ENCODE measurements at regions not wholly inside any gene's neighbourhood (a gene's known extent, or its start where the extent isn't known, plus 50 kb on each side); places are given as distances from the start of the nearest gene placed in this dataset.

DNA sequence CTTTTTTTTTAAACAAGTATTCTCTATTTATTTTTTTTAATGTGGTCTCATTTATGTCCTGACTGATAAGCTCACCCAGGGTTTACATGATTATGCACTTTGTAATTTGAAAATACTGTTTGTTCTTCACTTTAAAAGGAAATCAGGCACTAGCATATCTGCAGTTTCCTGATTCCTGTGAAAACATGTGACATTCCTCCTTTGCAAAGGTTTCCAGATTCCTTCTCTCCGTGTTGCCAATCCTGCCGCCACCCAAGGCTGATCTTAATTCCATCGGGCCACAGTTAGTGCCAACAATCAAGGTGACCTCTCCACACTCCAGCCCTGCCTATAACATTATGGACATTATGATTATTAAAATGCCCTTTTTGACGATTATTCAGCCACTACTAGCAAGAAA lies 225.4 kb downstream of the PCDH7 start:
- no peak for DNase-seq

DNA sequence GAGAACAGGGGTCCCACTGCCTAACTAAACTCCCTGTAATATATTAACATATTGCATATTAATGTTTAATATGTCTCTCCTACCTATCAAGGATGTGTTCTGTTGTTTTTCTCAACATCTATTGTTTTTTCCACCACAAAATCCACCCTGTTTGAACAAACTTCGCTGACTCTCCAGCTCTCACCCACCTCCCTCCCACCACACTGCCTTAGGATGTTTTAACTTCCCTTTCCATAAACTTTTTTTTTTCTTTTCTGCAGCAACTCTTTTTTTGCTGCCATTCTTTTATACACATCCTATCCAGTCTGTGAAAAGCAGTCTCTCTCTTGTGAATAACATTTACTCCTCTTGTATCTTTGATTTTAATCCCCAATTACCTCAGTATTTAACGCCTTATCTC lies 226.1 kb downstream of the PCDH7 start:
- DNase-seq = no peak

DNA sequence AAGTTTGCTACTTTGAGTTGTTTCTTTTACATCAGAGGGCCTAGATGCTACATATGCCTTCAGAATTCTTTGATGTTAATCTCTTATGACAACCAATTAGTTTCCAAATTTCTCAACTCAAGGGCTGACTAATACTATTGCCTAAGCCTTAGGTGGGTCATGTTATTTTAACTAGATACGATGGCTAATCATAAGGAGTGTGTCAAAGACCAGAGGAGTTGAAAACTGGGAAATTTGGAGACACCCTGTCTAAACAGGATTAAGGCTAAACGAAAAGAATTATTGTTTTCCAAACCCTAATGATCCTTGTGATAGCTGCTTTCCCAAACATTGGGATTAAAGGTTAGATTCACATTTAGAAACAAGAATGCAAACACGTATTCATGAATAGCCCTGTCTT lies 228.5 kb downstream of the PCDH7 start:
- DNase-seq = no peak

DNA sequence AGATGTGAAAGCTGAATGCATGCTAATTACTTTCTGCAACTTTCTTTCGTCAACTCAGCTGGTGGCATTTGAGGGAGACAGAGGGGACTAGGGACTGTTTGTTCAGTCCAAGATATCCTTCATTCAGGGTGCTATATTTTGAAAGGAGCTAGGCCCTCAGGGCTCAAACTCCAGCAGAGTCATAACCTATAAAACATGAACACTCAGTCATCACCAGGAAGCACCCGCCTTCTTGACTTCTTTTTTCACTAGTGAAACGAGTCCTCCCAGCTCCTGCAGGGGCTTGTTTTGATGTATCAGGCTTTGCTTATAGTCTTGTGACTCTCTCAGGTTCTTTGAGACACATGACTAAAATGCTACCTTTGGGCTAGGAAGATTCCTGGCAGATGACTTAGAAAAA lies 230.6 kb downstream of the PCDH7 start:
- DNase-seq = no peak

DNA sequence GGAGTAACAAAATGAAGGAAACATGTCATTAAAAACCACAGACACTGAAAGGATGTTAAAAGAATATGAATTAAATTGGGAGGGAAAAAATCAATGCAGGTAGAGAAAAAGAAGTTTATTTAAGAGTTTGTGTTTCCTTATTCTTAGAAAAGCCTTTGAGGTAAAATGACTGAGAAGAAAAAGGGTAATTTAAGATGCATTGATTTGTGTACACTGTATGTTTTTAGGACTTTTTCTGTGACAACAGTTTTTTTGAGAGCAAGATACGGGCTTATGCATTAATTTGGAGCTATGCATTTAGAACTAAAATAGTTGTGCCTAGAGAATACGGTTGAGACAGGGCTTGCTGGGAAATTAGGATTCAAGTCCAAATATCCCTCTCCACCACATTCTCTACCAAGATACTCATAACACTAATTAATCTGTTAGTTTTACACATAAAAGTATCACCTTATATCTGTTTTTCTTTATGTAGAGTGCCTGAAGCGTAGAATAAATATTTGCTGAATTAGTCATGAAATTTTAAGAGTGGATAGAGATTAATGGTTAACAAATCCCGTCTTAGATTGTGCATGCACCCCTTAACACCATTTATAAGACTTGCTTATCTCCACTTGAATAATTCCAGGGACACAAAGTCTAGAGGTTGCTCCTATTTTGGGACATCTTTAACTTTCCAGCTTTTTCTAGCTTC lies 232.5 kb downstream of the PCDH7 start:
- no peak for DNase-seq

DNA sequence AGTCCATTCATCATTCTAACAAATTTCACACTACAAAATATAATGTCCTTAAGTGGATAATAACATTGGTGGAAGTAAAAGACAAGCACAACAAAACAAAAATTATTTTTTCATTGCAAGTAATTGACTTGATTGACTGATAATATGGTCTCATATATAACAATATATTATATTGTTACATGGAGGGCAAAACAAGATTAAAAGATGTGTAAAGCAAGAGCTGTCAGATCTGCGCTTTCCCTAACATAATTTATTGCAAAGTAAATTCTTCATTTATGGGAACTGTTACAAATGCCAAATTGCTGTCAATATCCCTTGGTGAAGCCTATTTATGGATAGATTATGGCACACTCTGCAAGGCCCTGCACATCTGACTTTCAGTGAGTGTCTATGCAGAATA lies 233.6 kb downstream of the PCDH7 start:
- DNase-seq = no peak

DNA sequence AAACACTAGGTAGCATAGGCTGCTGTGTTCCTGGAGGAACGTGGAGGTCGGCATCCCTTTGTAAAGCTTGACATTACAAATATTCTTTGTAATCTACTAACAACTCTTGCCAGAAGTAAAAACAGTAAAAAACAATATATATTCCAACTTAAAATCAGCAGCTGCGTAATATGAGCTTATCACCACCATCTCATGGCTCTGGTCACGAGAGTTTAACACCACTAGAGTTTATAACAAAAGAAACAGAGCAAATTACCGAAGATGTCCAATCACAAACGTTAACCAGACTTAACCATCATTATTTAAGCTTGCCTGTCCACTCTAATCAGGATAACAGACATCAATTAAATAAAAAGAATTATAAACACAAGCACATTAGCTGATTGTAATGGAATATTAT lies 236.7 kb downstream of the PCDH7 start:
- no peak for DNase-seq

DNA sequence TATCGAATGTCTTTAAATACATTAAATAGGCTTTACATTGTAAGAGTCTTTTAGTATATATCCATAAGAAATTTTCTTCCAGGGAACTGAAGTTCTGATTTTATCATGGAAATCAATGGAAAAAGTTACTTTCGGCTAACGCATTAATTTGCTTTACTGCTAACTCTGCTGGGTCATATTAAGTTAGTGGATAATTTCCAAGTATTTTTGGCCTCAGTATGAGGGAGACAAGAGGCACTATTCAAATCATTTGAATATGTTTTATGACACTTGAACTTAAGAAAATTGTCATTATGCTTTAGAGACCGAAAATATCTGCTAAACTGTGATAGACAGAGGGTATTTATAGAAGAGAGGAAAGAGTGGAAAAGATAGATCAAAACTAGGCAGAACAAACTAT lies 237.5 kb downstream of the PCDH7 start:
- DNase-seq = no peak

DNA sequence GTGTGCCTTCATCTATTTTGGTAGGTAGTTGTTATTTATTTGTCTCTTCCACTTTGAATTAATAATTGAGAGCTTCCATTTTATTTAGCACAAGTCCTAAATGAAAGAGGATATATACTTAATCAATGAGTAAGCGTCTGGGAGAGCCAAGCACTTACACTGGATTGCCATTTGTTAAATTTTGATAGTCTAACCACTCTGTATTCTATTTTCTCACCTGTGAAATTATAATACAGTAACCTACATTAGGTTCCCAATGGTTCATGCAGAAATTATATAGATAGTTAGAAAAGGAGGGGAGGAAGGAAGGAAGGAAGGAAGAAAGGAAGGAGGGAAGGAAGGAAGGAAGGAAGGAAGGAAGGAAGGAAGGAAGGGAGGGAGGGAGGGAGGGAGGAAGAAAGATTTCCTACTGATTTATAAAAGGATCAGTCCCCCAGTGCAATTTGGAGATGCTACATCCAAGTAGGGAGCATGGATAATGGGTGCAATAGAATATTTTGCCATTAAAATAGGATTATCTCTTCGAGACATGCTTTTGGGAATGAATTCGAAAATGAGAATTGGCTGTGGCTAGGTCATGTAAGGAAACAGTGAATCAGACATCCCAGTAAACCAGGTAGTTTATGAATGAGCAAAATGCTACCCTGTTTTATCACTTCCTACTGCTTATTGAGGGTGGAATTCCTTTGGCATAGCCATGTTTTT lies 239.8 kb downstream of the PCDH7 start:
- no peak for DNase-seq

DNA sequence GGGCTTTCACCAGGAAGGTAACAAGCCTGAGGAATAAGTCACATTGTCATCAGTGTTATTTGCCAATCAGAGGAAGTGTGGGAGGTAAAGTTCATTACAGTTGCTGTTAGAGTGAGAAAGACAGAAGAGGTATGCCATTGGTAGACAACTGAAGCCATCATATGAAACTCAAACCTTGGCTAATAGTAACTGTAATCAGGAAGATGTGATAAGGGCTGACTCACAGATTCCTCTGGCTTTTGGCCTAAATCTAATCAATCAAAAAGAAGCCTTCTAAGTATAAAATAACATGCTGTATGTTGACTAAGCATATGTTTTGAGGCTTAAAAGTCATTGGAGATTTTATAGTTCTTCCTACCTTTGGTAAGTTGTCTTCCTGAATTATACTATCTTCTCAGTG lies 242.8 kb downstream of the PCDH7 start:
- no peak for DNase-seq

DNA sequence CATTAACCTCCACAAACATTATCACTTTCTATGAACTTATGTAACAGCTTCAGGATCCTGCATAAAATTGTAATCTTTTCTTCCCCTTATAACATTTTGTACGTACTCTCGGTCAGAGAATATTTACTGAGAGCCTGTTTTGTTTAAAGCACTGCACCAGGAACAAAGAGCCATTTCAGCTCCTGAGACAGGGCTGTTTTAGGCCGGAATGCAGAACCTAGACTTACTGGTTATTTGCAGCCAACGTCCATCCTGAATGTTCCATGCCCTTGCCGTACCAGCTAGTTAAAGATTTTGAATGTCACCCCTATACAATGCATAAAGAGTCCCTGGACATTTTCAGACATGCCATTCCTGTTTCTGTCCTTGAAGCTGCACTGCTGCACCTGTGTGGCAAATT lies 248.8 kb downstream of the PCDH7 start:
- DNase-seq = no peak

DNA sequence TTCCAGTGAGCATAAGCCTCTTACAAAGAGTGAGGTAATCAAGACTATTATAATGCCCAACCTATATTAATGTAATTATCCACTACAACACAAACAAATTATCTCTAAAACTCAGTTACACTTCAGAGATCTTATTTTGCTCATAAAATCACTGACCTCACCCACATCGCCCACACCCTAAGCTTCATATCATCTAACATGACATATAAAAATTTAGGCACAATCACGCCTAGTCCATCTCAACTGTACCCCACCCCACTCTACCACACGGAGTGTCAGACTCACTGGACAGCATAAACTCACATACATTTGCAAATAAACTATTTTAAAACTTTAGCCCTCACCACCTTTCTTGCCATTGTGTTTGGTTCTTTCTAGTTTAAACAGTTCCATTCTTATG lies 252.4 kb downstream of the PCDH7 start:
- DNase-seq = no peak

DNA sequence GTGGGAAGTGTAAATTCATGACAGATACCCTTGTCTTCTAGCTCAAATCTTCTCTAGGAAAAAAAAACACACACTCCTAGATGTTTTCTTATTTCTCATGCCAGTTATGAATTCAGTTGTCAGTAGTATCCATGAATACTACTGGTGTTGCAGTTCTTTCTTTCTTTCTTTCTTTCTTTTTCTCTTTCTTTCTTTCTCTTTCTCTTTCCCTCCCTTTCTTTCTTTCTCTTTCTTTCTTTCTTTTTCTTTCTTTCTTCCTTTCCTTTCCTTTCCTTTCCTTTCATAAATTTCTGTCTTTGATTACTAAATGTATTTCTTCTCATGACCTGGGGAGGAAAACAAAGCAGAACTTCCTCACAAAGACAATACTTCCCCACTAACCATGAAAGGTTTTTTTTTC lies 253.8 kb downstream of the PCDH7 start:
- DNase-seq = no peak

DNA sequence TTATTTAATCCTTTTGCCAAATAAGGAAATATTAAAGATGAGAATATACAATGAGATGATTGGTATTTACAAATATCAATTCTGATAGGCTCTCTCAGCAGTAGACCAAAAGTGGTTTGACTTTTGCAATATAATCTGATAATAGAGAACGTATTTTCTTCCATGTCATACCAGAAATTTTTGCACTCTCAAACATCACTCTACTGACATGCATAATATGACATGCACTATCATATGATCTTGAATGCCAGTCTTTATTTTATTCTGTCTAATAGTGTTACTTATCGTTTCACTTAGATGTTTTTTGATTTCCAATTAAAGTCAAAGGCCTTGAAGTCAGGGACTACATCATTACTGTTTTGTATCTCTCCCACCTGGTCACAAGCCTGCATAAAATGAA lies 259.2 kb downstream of the PCDH7 start:
- no peak for DNase-seq

DNA sequence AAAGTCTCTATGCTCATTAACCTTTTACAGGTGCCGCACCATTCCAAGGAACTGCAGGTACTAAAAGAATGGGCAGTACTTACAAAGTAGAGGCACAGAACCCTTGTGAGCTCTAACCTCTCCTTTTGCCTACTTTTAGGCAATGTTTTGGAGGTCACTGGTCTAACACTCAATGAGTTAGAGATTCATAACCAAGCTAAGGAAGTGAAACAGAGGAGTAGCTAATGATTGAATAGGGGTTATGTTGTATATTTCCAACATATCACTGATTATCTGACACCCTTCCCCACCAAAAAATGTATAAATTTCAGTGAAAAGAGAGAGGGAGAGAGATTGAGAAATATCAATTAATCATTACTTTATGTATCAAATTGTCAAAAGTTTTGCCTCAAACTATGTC lies 269.3 kb downstream of the PCDH7 start:
- no peak for DNase-seq

DNA sequence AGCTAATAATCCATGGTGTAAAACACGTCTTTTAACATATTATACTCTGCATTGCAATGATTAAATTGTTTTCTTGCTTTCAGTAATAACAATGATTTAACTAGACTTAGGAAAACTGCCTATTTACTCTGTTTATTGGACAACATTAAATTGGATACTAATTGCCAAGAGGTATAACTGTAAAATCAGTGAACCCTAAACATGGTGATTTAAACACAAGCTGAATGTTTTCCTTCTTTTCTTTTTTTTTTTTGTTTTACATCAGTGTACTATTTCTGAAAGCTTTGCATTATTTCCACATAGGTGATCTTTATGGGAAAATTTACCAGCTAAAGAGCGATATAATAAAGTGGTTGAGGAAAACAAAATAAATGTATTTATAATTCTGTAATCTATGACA lies 276.7 kb downstream of the PCDH7 start:
- DNase-seq = no peak

DNA sequence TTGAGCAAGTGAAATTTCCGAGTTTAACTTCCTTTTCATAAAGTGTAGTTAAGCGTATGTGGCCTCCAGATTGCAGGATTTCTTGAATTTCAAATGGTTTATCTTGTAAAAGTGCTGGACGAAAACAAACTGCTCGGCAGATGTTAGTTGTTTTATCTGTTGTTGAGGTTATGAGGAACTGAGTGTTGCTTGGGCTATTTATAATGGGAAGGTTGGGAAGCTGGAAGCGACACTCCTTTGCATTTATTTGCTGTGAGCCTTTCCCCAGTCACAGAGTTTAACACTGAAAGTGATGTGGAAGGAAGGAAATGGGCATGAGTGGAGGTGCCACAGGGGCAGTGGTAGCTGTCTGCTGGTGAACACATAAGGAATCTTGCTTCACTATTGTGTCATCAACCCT lies 284.9 kb downstream of the PCDH7 start:
- DNase-seq = no peak

DNA sequence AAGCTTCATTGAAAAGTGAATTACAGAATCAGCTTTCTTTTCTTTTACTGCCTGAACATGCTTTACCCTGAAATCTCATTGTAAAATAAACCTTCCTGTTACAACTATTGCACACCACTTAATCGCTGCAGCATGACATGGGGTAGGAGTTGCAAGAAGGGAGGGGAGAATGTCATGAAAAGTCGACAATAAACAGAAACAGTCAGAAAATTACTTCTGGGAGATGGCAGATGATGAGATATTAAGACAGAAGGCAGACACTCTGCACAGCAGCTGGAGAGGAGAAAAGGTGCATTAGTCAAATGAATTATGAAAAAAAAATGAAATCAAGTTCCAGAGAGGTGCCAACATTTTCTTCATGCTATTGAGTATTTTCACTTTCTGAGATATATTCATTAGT lies 287.7 kb downstream of the PCDH7 start:
- DNase-seq = no peak

DNA sequence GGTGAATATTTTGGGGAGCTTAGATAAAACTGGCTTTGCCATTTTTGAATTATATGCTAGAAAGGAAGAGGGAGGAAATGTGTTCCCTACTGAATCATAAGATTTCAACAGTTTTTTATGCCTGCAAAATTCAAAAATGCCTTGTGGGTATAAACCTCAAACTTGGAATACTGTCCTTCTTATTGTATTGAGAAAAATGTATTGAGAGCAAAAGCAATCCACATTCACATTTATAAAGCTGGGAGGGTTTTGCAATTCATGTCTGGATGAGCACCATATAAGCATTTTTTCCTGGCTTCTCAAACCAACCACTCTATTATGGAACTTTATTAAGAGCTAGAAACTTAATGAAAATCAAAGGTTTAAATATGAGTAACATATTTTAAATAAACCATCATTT lies 289.8 kb downstream of the PCDH7 start:
- no peak for DNase-seq

DNA sequence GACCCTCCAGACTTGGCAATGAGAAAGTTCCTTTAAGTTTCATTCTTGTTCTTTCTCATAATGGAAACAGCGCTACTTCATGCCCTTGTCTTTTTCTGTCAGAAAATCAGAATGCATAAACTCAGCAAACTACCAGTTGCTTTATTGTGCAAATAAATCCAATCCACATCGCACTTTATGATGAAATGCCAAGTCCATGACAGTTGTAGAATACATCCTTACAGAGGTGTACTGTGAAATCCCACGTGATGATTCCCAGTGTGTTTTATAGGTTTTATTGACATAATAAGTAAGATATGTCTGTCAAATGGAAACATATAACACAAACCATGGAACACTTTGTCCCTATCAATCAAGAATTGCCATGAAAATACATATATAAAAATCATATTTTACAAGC lies 295.0 kb downstream of the PCDH7 start:
- DNase-seq = no peak

DNA sequence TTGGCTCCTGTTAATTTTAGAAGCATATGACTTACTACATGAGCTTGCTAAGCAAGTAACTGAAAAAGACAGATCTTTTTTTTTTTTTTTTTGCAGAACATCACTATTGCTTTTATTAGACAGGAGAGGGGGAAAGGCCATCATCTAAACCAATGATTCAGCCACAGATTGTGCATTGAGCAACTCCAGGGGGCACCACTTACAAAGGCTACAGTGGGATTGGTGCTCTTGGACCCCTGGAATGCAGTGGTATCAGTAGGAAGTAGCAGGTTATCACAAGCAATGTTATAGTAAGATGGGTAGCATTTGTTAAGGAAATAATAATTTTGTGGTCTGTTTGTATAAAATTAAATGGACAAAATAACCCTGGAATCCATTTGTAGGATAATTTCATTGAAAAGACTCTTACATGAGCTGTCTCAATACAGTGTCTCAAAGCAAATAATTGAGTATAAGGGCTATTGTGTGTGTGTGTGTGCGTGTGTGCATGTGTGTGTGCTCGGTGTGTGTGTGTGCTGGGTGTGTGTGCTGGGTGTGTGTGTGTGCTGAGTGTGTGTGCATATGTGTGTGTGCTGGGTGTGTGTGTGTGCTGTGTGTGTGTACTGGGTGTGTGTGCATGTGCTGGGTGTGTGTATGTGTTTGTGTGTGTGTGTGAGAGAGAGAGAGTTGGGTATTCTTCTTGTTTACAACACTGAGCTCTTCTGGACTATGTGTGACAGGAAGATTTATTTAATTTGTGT lies 296.3 kb downstream of the PCDH7 start:
- DNase-seq = no peak

DNA sequence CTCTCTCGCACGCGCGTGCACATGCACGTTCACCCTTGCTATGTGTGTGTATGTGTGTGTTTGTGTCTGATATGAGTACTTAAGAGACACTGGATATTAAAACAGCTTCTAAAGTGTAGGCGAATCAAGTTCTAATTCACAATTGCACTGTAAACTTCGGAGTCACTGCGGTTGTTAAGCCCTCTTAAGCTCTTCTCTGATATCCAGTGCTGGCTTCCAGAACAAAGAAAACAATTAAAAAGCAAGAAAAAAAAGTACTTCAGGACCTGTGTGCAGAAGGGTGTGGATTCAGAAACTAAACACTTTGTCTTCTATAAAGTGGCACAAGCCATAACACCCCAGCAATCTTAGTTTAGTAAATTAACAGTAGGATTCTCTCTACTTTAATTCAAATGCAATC lies 300.2 kb downstream of the PCDH7 start:
- DNase-seq = no peak

DNA sequence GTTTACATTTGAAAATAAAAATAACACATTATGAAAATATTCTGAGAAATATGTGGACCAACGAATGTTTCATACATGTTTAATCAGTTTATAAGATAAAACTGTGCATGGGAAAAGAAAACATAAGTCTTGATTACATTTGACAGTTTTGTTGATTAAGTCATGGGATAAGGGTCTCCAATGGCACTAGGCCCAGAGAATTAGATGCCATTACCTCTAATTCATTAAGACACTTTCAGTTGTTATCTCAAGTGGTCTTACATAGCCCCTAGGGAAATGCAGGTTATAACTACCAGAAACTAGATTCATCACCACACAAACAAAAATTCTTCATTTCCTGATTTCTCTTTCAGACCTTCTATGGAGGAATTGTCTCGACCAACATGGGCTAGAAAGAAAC lies 300.8 kb downstream of the PCDH7 start:
- no peak for DNase-seq

DNA sequence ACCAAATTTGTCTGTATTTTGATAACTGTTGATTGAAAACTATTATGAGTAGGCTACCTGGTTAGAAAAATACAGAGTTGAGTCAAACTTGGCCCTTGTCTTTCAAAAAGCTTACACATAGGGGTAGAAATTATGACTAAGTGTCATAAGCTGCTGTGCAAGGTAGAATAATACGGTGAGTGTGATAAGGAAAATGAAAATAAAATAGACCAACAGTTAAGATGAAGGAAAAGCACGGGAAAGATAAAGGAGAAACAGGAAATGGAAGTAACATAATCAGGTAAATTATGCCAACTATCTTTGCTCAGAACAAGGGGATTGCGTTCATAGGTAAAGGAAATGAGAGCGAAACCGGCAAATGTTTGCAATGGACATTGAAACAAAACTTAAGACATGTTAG lies 302.5 kb downstream of the PCDH7 start:
- DNase-seq = no peak
